H9 (cell line): ENCODE measurements at regions not wholly inside any gene's neighbourhood (a gene's known extent, or its start where the extent isn't known, plus 50 kb on each side); places are given as distances from the start of the nearest gene placed in this dataset.

ENCODE experiments used
- DNase-seq: peaks from one replicate; pipeline ENCODE4 v3.0.0-alpha.2; 2017
- H2AFZ ChIP-seq: one replicate; pipeline ENCODE4 v1.6.1; 2013; ENCODE audit warnings: mild to moderate bottlenecking, low read length, control low read depth, moderate library complexity
- H2AK5ac ChIP-seq: 2 replicates; pipeline ENCODE4 v1.6.1; 2013; ENCODE audit warnings: low read length, control low read depth, mixed read lengths; ENCODE audit not compliant: insufficient read length
- H2BK120ac ChIP-seq: one replicate; pipeline ENCODE4 v1.6.1; 2013; ENCODE audit warnings: low read depth, mild to moderate bottlenecking, low read length, control low read depth, inconsistent platforms; ENCODE audit not compliant: poor library complexity, severe bottlenecking
- H2BK12ac ChIP-seq: 2 replicates; pipeline ENCODE4 v1.6.1; 2013; ENCODE audit warnings: low read length, control low read depth, mixed read lengths, low read depth; ENCODE audit not compliant: insufficient read length
- H2BK15ac ChIP-seq: 2 replicates; pipeline ENCODE4 v1.6.1; 2013; ENCODE audit warnings: low read depth, low read length, control low read depth
- H2BK20ac ChIP-seq: one replicate; pipeline ENCODE4 v1.6.1; 2013; ENCODE audit warnings: low read depth, mild to moderate bottlenecking, low read length, control low read depth, inconsistent platforms; ENCODE audit not compliant: poor library complexity, severe bottlenecking
- H2BK5ac ChIP-seq: 2 replicates; pipeline ENCODE4 v1.6.1; 2013; ENCODE audit warnings: low read length, control low read depth, mixed read lengths; ENCODE audit not compliant: insufficient read length
- H3K14ac ChIP-seq: 2 replicates; pipeline ENCODE4 v1.6.1; 2013; ENCODE audit warnings: low read length, control low read depth; ENCODE audit not compliant: insufficient read depth
- H3K18ac ChIP-seq: 2 replicates; pipeline ENCODE4 v1.6.1; 2013; ENCODE audit warnings: low read depth, mild to moderate bottlenecking, mixed read lengths, low read length, control low read depth; ENCODE audit not compliant: insufficient read length
- H3K23ac ChIP-seq: 2 replicates; pipeline ENCODE4 v1.6.1; 2013; ENCODE audit warnings: low read length, control low read depth, mixed read lengths, low read depth; ENCODE audit not compliant: insufficient read length
- H3K23me2 ChIP-seq: 2 replicates; pipeline ENCODE4 v1.6.1; 2013; ENCODE audit warnings: low read depth, mild to moderate bottlenecking, mixed read lengths, low read length, control low read depth; ENCODE audit not compliant: insufficient read length, poor library complexity, severe bottlenecking
- H3K27ac ChIP-seq: 2 replicates; pipeline ENCODE4 v1.5.1; 2013; ENCODE audit warnings: low read length, control low read depth, mixed read lengths, low read depth; ENCODE audit not compliant: insufficient read length
- H3K27me3 ChIP-seq: 2 replicates; pipeline ENCODE4 v1.6.1; 2013; ENCODE audit warnings: low read length, control low read depth, inconsistent platforms; ENCODE audit not compliant: insufficient read depth
- H3K4ac ChIP-seq: 2 replicates; pipeline ENCODE4 v1.6.1; 2013; ENCODE audit warnings: low read depth, mild to moderate bottlenecking, control low read depth, inconsistent platforms, low read length, moderate library complexity
- H3K4me1 ChIP-seq: 2 replicates; pipeline ENCODE4 v1.6.1; 2013; ENCODE audit warnings: low read length, control low read depth, inconsistent platforms; ENCODE audit not compliant: insufficient read depth
- H3K4me2 ChIP-seq: 2 replicates; pipeline ENCODE4 v1.6.1; 2013; ENCODE audit warnings: low read length, control low read depth, mixed read lengths; ENCODE audit not compliant: insufficient read length, insufficient read depth
- H3K56ac ChIP-seq: 2 replicates; pipeline ENCODE4 v1.6.1; 2013; ENCODE audit warnings: low read depth, mild to moderate bottlenecking, mixed read lengths, low read length, control low read depth; ENCODE audit not compliant: insufficient read length
- H3K79me1 ChIP-seq: 2 replicates; pipeline ENCODE4 v1.6.1; 2013; ENCODE audit warnings: low read depth, mild to moderate bottlenecking, moderate library complexity, low read length, control low read depth, inconsistent platforms; ENCODE audit not compliant: insufficient read depth, poor library complexity, severe bottlenecking
- H3K79me2 ChIP-seq: 2 replicates; pipeline ENCODE4 v1.6.1; 2013; ENCODE audit warnings: low read length, control low read depth, inconsistent platforms; ENCODE audit not compliant: insufficient read depth
- H3K9ac ChIP-seq: 2 replicates; pipeline ENCODE4 v1.6.1; 2013; ENCODE audit warnings: low read length, control low read depth, mixed read lengths; ENCODE audit not compliant: insufficient read length; ENCODE audit errors: extremely low read depth
- H3K9me3 ChIP-seq: one replicate; pipeline ENCODE4 v1.6.1; 2013; ENCODE audit warnings: low read depth, low read length, inconsistent platforms; ENCODE audit not compliant: control insufficient read depth
- H3T11ph ChIP-seq: one replicate; pipeline ENCODE4 v1.6.1; 2013; ENCODE audit warnings: mild to moderate bottlenecking, low read length, control low read depth, inconsistent platforms
- H4K20me1 ChIP-seq: one replicate; pipeline ENCODE4 v1.6.1; 2013; ENCODE audit not compliant: control insufficient read depth, insufficient read length, insufficient read depth
- H4K5ac ChIP-seq: 2 replicates; pipeline ENCODE4 v1.6.1; 2013; ENCODE audit warnings: low read depth, mild to moderate bottlenecking, mixed read lengths, low read length, control low read depth; ENCODE audit not compliant: insufficient read length
- H4K8ac ChIP-seq: replicated peaks from 2 replicates; pipeline ENCODE4 v1.6.1; 2013; ENCODE audit warnings: low read length, control low read depth, mixed read lengths, low read depth; ENCODE audit not compliant: insufficient read length
- H4K91ac ChIP-seq: 2 replicates; pipeline ENCODE4 v1.6.1; 2013; ENCODE audit warnings: low read depth, mild to moderate bottlenecking, moderate library complexity, mixed read lengths, low read length, control low read depth; ENCODE audit not compliant: insufficient read length
- H3K27ac Mint-ChIP-seq, 3 experiments: 2 replicates in 2 of 3; 3 replicates in 1 of 3; pipeline ENCODE4 v1.8.0; 2020 to 2021; ENCODE audit warnings: mixed read lengths in 3 of 3, mild to moderate bottlenecking in 1 of 3, moderate library complexity in 1 of 3
- H3K27me3 Mint-ChIP-seq: 2 replicates; pipeline ENCODE4 v1.8.0; 2021; ENCODE audit warnings: low read depth, mild to moderate bottlenecking, moderate library complexity, mixed read lengths
- H3K36me3 Mint-ChIP-seq, 3 experiments: 2 replicates in 2 of 3; 3 replicates in 1 of 3; pipeline ENCODE4 v1.8.0; 2020 to 2021; ENCODE audit warnings: low read depth in 3 of 3, mixed read lengths in 3 of 3; ENCODE audit not compliant: insufficient read depth in 1 of 3
- H3K4me1 Mint-ChIP-seq, 2 experiments: 2 replicates each; pipeline ENCODE4 v1.8.0; 2020; ENCODE audit warnings: mixed read lengths in 2 of 2
- H3K4me3 Mint-ChIP-seq, 2 experiments: 2 replicates in 1 of 2; 3 replicates in 1 of 2; pipeline ENCODE4 v1.8.0; 2020 to 2021; ENCODE audit warnings: mild to moderate bottlenecking in 2 of 2, mixed read lengths in 2 of 2, moderate library complexity in 1 of 2
- H3K9me3 Mint-ChIP-seq, 2 experiments: 2 replicates in 1 of 2; 3 replicates in 1 of 2; pipeline ENCODE4 v1.8.0; 2020; ENCODE audit warnings: mild to moderate bottlenecking in 2 of 2, mixed read lengths in 2 of 2, moderate library complexity in 1 of 2
- CTCF ChIP-seq: fragments of 200-600 bp; sonication (generic); conservative IDR thresholded peaks from 3 replicates; pipeline ENCODE4 v1.8.0; 2021; ENCODE audit warnings: antibody characterized with exemption, mild to moderate bottlenecking
- WGBS: extraction: QIAGEN DNeasy Blood & Tissue Kit; methylation state at CpG from one replicate; pipeline ENCODE4 v1.1.7; 2013; ENCODE audit warnings: missing lambda C conversion rate, low lambda C conversion rate, mixed read lengths; ENCODE audit not compliant: insufficient read length; ENCODE audit errors: extremely low coverage; 5-methylcytosine and 5-hydroxymethylcytosine counted together

GRCh38 chr9:135387976-135388375 is 91.6 kb upstream of the PPP1R26 start:
- no peak overlapping the region for H3K27ac Mint-ChIP-seq
- Histone ChIP-seq H2BK20ac (no peak overlapping the region), H4K91ac (no peak overlapping the region), H2AK5ac (no peak overlapping the region), H3K4ac (no peak overlapping the region), H3K56ac (no peak overlapping the region), H3K27me3 (no peaks in the 10 kb centered on the region), H3K9me3 (no peaks in the 10 kb centered on the region), H3K23me2 (no peaks in the 10 kb centered on the region), H2BK5ac (no peak overlapping the region), H4K5ac (no peak overlapping the region), H3K27ac (no peak overlapping the region), H3K79me2 (no peaks in the 10 kb centered on the region), H4K8ac (no peak overlapping the region), H3K79me1 (no peaks in the 10 kb centered on the region), H3T11ph (no peak overlapping the region), H3K4me1 (no peaks in the 10 kb centered on the region), H2BK120ac (no peak overlapping the region), H2BK12ac (no peak overlapping the region), H2AFZ (no peak overlapping the region), H3K14ac (no peak overlapping the region), H3K9ac (no peak overlapping the region), H3K4me2 (no peak overlapping the region), H2BK15ac (no peak overlapping the region), H4K20me1 (no peaks in the 10 kb centered on the region), H3K18ac (no peak overlapping the region), H3K23ac (no peak overlapping the region)
- no CpG with 5 or more reads among the region's 8 CpGs for WGBS
- H3K9me3 Mint-ChIP-seq, result no peaks in the 10 kb centered on the region
- H3K36me3 Mint-ChIP-seq, result no peaks in the 10 kb centered on the region
- DNase-seq, result no peak
- TF ChIP-seq CTCF, result no peak
- peaks cover 2% of the 10 kb centered on the region for H3K27me3 Mint-ChIP-seq
- no peak overlapping the region for H3K4me3 Mint-ChIP-seq
- H3K4me1 Mint-ChIP-seq, result peaks cover 3 to 9% of the 10 kb centered on the region in 2 experiments
